Transverse colon (tissue), 4 donors: ENCODE measurements at regions not wholly inside any gene's neighbourhood (a gene's known extent, or its start where the extent isn't known, plus 50 kb on each side); places are given as distances from the start of the nearest gene placed in this dataset.

Experiments
- DNase-seq: peaks from one replicate; pipeline ENCODE4 v3.0.0-alpha.2; 2019
- H3K27ac ChIP-seq, 4 donors: fragments of 200-600 bp; sonication (generic); 2 replicates each; pipeline ENCODE4 v1.5.1; 2016 to 2018; ENCODE audit warnings: inconsistent platforms in 4 of 4
- H3K27me3 ChIP-seq: fragments of 200-600 bp; sonication (generic); 2 replicates; pipeline ENCODE4 v1.5.1; 2017; ENCODE audit warnings: inconsistent platforms
- H3K36me3 ChIP-seq, 4 donors: fragments of 200-600 bp; sonication (generic); 2 replicates each; pipeline ENCODE4 v1.5.1; 2017 to 2019; ENCODE audit warnings: inconsistent platforms in 4 of 4
- H3K4me1 ChIP-seq, 4 donors: fragments of 200-600 bp; sonication (generic); 2 replicates each; pipeline ENCODE4 v1.5.1; 2017 to 2020; ENCODE audit warnings: inconsistent platforms in 4 of 4
- H3K4me3 ChIP-seq, 4 donors: fragments of 200-600 bp; sonication (generic); 1 replicate in 1 of 4; 2 replicates in 3 of 4; pipeline versions ENCODE4 v1.5.1 to v1.6.1; 2017 to 2019; ENCODE audit warnings: inconsistent platforms in 4 of 4
- H3K9me3 ChIP-seq, 2 donors: fragments of 200-600 bp; sonication (generic); 2 replicates each; pipeline ENCODE4 v1.5.1; 2017 to 2019; ENCODE audit warnings: inconsistent platforms in 2 of 2
- EP300 ChIP-seq: sonication (generic); formaldehyde crosslinking; IDR thresholded peaks from one replicate; pipeline ENCODE4 v1.6.1; 2017; ENCODE audit warnings: antibody characterized with exemption, low read depth
- POLR2A ChIP-seq: fragments of 450-650 bp; IDR thresholded peaks from one replicate; pipeline ENCODE4 v1.6.1; 2016; ENCODE audit warnings: antibody characterized with exemption, mild to moderate bottlenecking, moderate library complexity
- POLR2AphosphoS5 ChIP-seq, 3 donors: sonication (generic); formaldehyde crosslinking; IDR thresholded peaks; one replicate each; pipeline ENCODE4 v1.6.1; 2016; ENCODE audit warnings: antibody characterized with exemption in 3 of 3
- WGBS, 2 donors: methylation state at CpG; one replicate each; pipeline ENCODE4 v1.1.5; 2018; ENCODE audit warnings: low coverage in 1 of 2; 5-methylcytosine and 5-hydroxymethylcytosine counted together
- in situ Hi-C, 4 donors: fragments of 200-750 bp; cut with MboI; loops; one replicate each; pipeline versions ENCODE4 v1.15.0 to v1.15.1; 2017; ENCODE audit warnings: low sequenced_read_pairs in 3 of 4, low pct_ligation_motif_present in 1 of 4, low pct_unique_long_range_greater_than_20kb in 1 of 4
- intact Hi-C: fragments of 100-400 bp; cut with DNase I; formaldehyde crosslinking; loops from one replicate; pipeline ENCODE4 v1.15.1; 2023; ENCODE audit warnings: low total_unique reads
- TF ChIP-seq, protein P1 (sequence below), 5 experiments: fragments of 200-600 bp in 3 of 5; fragments of 450-650 bp in 2 of 5; sonication (generic) in 3 of 5; IDR thresholded peaks; 1 replicate in 2 of 5; 2 replicates in 3 of 5; pipeline ENCODE4 v1.5.1; 2016 to 2017; ENCODE audit warnings: antibody characterized with exemption in 5 of 5, inconsistent platforms in 3 of 5, mild to moderate bottlenecking in 2 of 5, moderate library complexity in 1 of 5

DNA sequence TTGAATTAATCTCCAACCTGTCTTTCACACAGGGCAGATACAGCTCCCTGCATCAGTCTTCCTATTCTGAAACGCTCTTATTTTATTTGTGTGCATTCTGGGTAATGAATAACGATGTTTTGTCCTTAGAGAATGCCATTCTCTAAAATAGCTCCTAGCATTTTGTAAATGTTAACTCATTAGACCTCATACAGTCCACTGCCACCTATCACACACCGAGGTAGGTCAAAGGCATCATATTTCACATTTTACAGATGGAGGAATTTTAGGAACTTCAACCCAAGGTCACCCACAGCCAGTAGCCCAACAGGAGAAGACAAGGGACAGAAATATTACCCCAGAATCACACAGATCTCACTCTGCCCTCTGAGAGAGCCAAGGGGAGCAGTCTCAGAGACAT is 455.4 kb upstream of the GYPC start:
- WGBS, 2 donors = 25 to 39% methylated on average over 3 of the region's 3 CpGs
- H3K27me3 ChIP-seq = no peaks in the 10 kb centered on the region
- H3K36me3 ChIP-seq = no peaks in the 10 kb centered on the region
- DNase-seq = no peak
- H3K4me1 ChIP-seq = no peaks in the 10 kb centered on the region
- in situ Hi-C loops (no loop called here), intact Hi-C loops (no loop called here)
- H3K27ac ChIP-seq = no peak overlapping the region
- H3K9me3 ChIP-seq = no peaks in the 10 kb centered on the region
- TF ChIP-seq POLR2A = no peak
- TF ChIP-seq, protein P1, sequence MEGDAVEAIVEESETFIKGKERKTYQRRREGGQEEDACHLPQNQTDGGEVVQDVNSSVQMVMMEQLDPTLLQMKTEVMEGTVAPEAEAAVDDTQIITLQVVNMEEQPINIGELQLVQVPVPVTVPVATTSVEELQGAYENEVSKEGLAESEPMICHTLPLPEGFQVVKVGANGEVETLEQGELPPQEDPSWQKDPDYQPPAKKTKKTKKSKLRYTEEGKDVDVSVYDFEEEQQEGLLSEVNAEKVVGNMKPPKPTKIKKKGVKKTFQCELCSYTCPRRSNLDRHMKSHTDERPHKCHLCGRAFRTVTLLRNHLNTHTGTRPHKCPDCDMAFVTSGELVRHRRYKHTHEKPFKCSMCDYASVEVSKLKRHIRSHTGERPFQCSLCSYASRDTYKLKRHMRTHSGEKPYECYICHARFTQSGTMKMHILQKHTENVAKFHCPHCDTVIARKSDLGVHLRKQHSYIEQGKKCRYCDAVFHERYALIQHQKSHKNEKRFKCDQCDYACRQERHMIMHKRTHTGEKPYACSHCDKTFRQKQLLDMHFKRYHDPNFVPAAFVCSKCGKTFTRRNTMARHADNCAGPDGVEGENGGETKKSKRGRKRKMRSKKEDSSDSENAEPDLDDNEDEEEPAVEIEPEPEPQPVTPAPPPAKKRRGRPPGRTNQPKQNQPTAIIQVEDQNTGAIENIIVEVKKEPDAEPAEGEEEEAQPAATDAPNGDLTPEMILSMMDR (IDR thresholded peaks at IDR 0.05) = no peak
- no peak overlapping the region for H3K4me3 ChIP-seq

DNA sequence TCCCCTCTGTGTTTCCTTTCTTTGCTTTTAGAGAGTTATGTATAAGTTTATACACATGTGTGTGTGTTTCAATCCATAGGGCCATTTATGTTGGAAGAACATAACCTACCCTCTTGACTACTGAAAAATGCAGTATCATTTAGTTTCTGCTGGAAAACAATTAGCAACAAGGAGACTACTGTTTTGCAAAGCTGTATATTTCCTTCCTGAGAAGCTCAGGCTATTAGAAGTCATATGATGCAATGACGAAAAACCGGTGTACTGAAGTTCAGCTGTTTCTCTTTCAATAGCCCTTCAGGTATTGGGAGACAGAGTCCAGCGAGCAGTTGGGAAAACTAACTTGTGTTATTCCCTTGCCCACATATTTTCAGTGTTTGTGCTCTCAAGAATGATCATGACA is 447.7 kb upstream of the GYPC start:
- in situ Hi-C loops (no loop called here), intact Hi-C loops (no loop called here)
- Histone ChIP-seq H3K9me3 (no peaks in the 10 kb centered on the region), H3K4me1 (no peaks in the 10 kb centered on the region), H3K4me3 (no peak overlapping the region), H3K27ac (no peak overlapping the region), H3K36me3 (no peaks in the 10 kb centered on the region), H3K27me3 (no peaks in the 10 kb centered on the region)
- no peak for TF ChIP-seq POLR2A
- no peak for TF ChIP-seq EP300
- TF ChIP-seq POLR2AphosphoS5 (IDR thresholded peaks at IDR 0.05) = no peak
- TF ChIP-seq, protein P1 (IDR thresholded peaks at IDR 0.05) = no peak
- DNase-seq = no peak
- WGBS, 2 donors = 84 to 90% methylated on average over 3 of the region's 3 CpGs

DNA sequence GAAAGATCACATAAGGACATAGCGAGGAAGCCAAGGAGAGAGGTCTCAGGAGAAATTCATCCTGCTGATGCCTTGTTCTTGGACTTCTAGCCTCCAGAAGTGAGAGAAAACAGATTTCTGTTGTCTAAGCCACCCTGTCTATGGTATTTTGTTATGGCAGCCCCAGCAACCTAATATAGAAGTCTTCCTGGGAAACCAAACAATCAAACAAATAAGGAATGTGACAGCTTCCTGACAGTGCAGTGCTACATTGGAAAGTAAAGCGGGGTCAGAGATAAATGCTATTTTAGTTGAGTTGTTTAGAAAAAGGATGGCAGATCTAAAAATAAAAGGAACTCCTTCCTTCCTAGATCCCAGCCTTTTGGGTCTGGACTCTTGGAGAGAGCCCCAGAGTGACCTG is 443.2 kb upstream of the GYPC start:
- Histone ChIP-seq H3K4me3 (no peak overlapping the region), H3K36me3 (no peaks in the 10 kb centered on the region), H3K27ac (no peak overlapping the region), H3K9me3 (no peaks in the 10 kb centered on the region), H3K27me3 (no peaks in the 10 kb centered on the region), H3K4me1 (no peaks in the 10 kb centered on the region)
- no peak for TF ChIP-seq POLR2AphosphoS5 (IDR thresholded peaks at IDR 0.05)
- no peak for TF ChIP-seq EP300
- TF ChIP-seq POLR2A = no peak
- TF ChIP-seq, protein P1 (IDR thresholded peaks at IDR 0.05) = no peak
- in situ Hi-C loops = no loop called here
- DNase-seq = no peak
- WGBS, 2 donors = 79 to 82% methylated on average over 2 of the region's 2 CpGs
- intact Hi-C loops = no loop called here

- intact Hi-C loops (no loop called here), in situ Hi-C loops (no loop called here)
- Histone ChIP-seq H3K4me3 (no peak overlapping the region), H3K36me3 (no peaks in the 10 kb centered on the region), H3K27me3 (no peaks in the 10 kb centered on the region), H3K27ac (no peak overlapping the region), H3K9me3 (no peaks in the 10 kb centered on the region), H3K4me1 (no peaks in the 10 kb centered on the region)
- WGBS, 2 donors = 73 to 88% methylated on average over 1 to 4 of the region's 4 CpGs
- TF ChIP-seq EP300 (no peak), POLR2A (no peak), POLR2AphosphoS5 (IDR thresholded peaks at IDR 0.05) (no peak)
- TF ChIP-seq, protein P1 (IDR thresholded peaks at IDR 0.05) = no peak
- DNase-seq = no peak
These were observed 436.9 kb upstream of the GYPC start for GRCh38 chr2:126219081-126219480.
